NCI-H524 (cell line): ENCODE measurements at regions not wholly inside any gene's neighbourhood (a gene's known extent, or its start where the extent isn't known, plus 50 kb on each side); places are given as distances from the start of the nearest gene placed in this dataset.
"Not testable (repeated sequence)": the region's sequence is repeated elsewhere in the genome, so short reads cannot be mapped to it uniquely, and the experiment has no call there.

Experiments
- DNase-seq, 2 experiments: peaks; one replicate each; lab custom pipeline; 2025; lab: John Stamatoyannopoulos, UW

DNA sequence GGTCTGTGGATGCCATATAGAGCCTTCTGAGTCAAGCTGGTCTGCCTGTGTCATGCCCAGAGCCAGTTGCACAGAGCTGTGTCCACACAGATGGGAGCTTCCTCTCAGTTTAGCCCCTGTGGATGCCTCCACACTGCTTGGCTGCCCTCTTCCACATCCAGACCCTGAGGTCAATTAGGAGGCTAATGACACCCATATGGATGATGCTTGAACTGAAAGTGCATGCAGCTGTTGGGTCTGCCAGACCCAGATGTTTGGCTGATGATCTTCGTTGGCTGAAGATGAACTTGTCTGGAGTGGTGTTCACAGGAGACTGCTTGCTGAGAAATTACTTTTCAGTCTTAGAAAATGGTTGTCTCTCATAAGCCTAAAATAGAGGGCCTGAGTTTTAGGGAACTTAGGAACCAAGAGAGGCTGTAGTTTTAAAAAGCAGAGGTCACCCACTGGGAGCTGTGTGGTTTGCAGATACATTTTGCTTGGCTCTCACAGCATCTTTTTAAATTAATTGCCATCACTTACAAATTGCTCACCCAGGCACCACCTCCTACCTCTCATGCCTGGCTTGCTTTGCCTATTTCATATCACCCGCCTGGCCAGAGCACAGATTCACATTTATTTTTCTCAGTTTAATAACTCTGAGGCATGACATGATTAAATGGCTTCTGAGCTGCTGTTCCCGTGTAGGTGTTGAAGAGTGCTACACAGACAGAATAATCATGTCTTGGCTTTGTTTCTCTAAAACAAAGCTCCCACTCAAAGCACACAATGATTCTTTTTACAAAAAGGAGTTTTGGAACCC, 176.1 kb downstream of the MINAR1 start:
- no peak for DNase-seq

DNA sequence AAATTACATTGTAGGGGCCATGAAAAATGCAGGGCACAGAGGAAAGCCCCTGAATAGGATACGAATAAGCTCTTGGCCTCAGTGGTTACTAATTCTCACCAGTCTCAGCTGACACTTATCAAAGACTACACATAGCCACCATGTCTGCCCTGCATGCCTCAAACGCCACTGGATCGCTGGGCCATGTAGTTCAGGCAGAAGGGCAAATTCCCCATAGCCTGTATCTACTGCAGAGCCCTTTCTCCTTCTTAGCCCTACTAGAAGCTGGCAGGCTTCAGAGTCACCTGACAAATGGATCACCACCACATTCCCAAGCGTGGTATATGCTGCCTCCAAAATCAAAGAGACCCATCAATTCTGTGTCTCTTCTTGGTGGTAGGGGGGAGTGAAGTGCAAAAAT, 177.4 kb downstream of the MINAR1 start:
- no peak for DNase-seq

DNA sequence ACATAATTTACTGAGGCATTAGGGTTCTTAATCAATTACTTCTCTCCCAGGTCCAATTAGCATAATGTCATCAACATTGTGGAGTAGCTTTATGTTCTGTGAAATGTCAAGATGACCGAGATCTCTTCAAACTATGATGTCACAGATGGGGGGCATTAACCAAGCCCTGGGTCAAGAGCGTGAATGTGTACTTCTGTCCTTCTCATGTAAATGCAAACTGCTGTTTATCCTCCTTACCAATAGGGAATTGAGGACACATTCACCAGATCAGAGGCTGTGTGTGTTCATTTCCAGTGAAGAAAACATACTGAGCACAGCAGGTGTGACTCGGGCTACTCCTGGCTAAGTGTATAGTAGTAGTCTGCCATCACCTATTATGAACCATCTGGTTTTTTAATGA, 177.9 kb downstream of the MINAR1 start:
- no peak for DNase-seq

DNA sequence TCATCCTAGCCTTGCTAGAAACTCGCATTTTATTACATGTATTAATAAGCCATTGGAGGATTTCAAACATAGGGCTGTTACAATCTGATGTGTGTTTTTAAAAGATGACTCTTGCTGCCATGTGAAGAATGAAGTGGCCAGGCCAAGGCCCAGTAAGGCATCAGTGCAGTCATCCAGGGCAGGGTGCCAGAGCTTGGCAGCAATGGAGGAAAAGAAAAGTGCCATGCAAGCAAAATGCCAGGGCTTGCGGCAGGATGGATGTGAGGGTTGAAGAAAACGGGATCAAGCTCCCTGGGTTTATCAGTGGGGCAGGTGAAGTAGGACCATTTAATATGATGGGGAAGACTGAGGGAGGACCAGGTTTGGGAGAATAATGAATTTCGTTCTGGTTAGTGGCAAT, 183.6 kb downstream of the MINAR1 start:
- no peak for DNase-seq

DNA sequence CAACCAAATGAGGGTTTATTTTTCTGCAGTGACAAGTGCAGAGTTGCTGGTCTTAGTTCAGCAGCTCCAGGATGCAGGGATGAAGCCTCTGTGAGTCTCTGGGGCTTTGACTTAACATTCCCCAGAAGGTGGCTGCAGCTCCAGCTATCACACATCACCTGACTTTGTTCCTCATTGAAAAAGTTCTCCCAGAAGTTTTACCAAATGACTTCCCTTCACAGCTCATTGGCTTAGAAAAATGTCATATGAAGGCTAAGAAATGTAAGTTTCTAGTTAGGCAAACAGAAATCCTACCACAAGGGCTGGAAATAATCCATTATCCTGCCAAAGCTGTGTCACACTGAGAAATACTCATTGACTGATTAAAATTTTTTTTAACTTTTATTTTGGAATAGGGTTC, 184.9 kb downstream of the MINAR1 start:
- no peak for DNase-seq

DNA sequence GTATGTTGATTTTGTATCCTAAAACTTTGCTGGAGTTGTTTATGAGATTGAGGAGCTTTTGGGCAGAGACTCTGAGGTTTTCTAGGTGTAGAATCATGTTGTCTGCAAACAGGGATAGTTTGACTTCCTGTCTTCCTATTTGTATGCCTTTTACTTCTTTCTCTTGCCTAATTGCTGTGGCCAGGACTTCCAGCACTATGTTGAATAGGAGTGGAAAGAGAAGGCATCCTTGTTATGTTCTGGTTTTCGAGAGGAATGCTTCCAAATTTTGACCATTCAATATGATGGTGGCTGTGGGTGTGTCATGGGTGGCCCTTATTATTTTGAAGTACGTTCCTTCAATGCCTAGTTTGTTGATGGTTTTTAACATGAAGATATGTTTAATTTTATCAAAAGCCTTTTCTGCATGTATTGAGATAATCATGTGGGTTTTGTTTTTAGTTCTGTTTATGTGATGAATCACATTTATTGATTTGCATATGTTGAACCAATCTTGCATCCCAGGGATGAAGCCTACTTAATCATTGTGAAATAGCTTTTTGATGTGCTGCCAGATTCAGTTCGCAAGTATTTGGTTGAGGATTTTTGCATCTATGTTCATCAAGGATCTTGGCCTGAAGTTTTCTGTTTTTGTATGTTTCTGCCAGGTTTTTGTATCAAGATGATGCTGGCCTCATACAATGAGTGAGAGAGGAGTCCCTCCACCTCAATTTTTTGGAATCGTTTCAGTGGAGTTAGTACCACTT, 188.1 kb downstream of the MINAR1 start:
- no peak for DNase-seq

DNA sequence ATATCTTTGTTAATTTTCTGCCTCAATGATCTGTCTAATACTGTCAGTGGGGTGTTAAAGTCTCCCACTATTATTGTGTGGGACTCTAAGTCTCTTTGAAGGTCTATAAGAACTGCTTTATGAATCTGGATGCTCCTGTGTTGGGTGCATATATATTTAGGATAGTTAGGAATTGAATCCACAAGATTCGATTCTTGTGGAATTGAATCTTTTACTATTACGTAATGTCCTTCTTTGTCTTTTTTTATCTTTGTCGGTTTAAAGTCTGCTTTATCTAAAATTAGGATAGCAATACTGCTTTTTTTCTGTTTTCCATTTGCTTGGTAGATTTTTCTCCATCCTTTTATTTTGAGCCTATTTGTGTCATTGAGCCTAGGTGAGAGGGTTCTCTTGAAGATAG, 189.7 kb downstream of the MINAR1 start:
- DNase-seq, result not testable (repeated sequence)

DNA sequence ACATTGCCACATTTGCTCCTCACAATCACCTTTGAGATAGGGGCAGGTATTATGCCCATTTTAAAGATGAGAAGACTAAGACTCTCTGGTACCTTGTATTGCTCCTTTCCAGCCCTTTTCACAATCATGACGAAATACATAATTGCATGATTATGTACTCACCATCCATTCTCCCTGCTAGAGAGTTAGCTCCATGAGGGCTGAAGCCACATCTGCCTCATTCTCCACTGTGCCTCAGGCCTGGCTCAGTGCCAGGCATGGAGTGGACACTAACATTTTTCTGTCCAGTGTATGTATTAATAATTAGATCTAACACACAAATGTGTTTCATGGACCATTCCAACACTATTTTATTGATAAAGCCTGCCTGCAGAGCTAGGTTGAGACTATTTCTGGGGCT, 191.4 kb downstream of the MINAR1 start:
- no peak for DNase-seq

DNA sequence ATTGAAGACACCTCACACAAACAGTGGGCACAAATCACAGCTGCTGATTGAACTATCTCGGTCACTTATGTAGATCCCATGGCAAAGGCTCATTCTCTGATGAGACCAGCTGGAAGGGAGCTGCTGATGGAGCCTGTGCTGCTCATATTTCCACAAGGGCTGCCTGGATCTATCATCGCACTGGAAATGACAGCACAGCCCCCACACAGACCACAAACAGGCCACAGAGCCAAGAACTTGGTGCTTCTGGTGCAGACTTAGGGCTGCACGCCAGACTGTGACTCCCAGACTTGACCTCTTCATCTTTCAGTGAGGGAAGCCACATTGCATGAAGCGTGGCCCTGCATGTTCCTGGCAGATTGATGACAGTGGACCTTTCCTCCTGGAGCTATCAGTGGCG, 197.6 kb downstream of the MINAR1 start:
- no peak for DNase-seq

DNA sequence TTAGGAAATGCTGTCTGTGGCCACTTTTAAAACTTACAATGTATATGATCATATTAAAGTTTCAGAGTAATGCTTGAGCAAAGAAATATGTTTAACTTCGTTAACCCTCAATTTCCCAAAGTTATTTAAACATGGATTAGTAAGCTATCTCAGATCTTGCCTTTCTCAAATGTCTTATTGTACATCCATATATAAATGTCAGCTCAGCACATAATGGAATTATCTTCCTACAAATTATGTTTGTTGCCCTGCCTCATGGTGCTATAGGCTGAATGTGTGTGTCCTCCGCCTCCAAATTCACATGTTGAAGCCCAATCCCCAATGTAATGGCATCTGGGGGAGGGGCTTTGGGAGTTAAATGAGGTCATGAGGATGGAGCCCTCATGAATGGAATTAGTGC, 200.3 kb downstream of the MINAR1 start:
- no peak for DNase-seq

DNA sequence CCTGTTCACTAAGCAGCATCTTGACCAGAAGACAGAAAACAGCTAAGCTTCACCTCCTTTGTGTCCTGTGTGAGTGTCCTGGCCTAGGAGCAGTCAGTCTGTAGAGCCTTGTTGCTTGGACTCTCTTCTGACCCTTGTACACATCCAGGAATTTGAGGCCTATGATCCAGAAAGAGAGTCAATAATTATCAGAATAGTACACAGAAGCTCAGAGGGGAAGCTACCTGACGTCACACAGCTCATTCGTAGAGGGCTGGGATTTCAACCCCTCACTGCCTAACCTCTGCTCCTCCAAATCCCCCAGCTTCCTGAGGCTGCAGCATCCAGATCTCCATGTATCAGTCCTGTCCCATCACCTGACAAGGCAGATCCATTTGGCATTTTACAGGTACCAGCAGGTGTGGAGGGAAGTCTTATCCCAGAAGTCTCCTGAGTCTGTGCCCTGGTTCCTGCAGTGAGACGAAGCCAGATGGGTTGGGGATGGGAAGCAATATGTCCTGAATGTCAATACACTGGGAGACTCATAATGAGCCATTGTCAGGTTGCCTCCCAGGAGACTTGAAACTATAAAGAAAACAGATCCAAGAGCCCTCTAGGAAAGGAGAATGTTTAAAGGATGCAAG, 203.1 kb downstream of the MINAR1 start:
- DNase-seq, result peak in 1 of 2 experiments; percentile 10

DNA sequence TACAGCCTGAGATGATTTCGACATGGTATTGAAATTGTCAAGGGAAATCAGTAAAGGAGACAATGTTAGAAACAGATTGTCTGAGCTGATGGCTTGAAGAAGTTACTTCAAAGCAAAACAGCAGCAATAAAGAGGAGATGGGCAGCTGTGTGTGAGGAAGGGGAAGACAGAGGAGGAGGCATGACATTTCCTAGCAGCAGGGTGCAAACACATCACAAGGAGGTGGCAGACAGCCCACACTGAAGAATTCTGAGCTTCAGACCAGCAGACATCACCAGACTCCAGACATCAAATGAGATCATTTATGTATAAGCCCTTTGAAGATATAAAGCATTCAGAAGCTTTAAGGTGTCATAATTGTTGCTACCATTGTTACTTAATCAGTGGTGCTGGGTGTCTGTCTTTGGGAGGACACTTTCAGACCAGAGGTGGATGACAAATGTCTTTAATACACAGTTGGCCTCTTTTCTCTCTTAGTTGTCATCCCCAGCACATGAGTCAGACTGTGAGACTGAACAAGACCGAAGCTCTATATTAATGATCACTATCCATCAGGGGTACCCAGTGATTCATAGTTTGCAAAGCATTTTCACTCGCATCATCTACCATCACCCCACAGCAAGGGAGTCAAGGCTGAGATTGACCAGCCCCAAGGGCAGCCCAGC, 203.9 kb downstream of the MINAR1 start:
- DNase-seq, result no peak

DNA sequence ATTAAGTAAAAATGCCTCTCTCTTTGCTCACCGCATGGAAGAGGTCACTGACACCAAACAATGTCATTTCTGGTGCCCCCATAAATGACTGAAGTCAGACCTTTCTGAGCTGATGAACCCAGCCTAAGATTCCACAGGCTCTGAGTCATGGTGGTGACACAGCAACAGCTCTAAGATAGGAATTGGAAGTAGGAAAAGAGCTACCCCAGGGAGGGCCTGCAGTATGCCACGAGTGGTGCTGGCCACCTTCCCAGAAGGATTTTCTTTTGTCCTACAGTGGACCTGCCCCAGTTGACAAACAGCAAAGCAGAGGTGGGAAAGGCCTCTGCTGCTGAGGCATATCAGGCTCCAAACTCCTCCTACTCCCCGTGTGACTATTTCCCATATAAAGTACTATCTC, 208.1 kb downstream of the MINAR1 start:
- DNase-seq, result no peak

DNA sequence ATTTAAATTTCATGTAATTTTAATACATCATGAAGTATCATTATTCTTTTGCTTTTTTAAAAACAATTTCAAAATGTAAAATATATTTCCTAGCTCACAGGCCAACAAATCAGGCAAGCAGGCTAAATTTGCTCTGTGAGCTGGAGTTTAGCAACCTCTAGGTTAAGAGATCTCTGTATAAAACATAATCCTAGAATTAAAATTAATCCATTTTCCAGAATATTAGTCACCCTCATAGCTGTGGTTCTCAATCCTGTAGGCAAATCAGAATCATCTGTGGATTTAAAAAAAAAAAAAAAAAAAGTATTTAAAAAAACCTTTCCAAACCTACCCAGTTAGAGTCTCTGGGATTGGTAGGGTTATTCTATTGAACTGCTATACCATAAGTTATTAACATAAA, 209.7 kb downstream of the MINAR1 start:
- DNase-seq, result no peak

DNA sequence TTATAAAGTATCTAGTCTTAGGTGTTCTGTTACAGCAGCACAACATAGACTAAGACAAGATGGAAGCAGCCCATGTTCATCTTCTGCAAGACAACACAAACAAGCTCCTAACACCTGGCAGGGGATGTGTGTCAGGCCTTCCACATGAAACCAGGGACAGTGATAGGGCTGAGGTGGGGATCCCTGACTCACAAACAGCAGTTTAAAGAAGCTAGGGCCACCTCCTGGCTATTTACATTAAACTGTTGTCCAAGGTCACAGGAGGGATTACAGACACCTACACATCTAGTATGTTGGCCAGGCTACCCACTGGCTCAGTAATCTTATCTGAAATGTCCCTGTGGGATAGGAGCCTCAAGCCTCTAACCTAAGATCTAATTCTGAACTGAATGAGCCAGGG, 211.3 kb downstream of the MINAR1 start:
- DNase-seq, result no peak

DNA sequence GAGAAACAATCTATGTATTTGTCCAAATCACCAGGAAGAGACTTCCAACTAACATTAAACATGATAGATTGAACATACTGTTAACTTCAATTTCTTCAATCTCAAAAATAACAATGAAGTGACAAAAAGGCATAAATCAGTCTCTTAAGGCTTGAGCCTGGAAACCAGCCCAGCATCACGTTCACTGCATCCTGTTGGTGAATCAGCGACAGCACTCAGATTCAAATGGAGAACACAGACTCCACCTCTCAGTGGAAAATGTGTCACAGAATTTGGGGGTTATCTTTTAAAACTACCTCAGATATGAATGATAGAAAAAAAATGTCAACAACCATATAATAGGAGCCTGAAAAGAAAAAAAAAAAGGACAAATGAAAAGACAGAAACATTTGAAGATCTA, 212.0 kb downstream of the MINAR1 start:
- no peak for DNase-seq

DNA sequence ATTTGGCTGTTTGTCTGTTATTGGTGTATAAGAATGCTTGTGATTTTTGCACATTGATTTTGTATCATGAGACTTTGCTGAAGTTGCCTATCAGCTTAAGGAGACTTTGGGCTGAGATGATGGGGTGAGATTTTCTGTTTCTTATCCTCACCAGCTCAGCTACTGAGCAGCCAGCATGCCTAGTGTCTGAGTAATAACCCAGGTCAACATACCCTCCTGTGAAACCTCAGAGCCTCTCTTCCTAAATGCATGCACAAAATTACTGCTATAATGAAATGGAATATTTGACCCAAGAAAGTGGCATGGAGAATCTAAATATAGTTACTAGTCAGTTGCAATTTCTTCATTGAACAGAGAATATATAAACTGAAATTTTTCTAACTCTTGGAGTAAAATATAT, 220.8 kb downstream of the MINAR1 start:
- not testable (repeated sequence) for DNase-seq

DNA sequence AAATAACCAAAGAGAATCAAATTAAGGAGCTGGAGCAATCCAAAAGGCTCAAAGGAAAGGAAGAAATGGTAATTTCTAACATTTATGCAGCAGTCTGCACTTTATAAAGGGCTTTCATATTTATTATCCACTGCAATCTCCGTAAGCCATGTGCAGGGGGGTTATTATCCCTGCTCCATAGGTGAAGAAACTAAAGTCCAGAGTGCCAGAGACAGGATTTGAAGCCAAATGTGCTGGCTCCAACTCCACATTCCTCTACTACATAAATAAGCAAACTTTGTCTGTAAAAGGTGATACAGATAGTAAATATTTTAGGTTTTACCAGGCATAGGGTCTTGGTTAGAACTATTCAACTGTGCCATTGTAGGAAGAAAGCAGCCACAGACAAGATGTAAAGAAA, 221.4 kb downstream of the MINAR1 start:
- no peak for DNase-seq

DNA sequence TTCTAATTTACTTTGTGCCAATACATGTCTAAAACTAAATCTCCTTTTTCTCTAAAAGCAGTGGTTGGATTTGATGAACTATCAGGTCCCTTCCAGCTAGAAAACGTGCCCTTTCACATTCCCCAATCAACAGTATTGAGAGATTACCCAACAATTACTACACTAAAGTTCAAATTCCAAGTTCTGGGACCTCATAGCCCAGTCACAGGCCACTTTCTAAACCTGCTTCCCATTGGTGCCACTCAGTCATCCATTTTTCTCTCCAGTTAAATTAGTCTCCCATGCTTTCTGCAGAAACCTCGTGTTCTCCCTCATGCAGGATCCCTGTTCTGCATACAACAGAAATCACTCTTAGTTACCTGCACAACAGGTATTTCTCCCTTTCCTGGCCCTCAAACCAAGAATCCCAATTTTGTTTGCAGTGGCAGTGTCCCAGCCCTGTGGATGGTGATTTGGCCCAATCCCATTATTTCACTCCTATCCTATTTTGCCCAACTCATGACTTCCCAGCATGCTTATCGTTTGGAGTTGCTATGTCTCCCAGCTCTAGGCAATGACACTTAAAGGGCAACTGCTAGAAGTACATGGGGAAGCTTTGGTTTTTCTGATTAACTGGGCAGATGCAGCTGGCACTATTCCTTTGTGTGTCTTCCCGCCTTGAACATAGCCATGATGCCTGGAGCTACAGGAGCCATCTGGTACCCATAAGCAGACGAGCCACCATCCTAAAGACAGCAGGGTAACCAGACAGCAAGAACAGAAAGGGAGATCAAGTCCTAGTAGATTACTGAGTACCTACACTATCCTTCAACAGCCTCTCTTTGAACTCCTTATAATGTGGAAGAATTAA, 224.2 kb downstream of the MINAR1 start:
- DNase-seq, result peak in 1 of 2 experiments; percentile 26

DNA sequence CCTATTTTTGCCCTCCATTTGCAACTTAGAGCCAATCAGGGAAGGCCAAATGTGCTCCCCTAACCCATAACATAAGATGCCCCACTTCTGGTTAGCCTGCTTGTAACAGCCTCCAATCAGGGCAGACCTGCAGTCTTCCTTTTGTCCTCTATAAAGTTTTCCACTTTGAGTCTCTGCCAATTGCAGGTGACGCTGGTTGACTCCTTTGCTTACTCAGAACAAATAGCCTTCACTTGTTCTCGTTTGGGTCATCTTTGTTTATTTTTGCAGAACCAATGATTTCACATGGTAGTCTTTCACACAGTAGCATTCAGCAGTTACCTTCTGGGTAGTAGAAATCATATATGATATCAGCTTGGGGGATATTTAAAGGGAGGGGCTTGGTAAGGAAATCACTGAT, 225.6 kb downstream of the MINAR1 start:
- DNase-seq, result no peak

DNA sequence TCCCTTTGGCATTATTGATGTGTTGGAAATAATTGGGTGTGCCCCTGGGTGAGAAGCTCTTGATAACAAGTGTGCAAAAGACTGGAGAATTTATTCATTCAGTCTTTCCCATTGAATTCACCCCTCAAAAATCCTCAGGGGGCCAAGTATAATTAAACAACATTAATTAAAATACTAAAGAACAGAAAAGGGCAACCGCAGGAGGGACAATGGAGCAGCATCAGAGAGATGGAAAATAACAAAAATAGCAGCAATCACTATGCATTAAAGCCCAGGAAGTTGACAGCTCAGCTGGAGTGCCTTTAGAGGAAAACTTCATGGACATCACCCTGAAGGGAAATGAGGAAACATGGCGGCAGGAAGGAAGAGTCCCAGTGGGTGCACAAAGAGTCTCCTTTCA, 227.6 kb downstream of the MINAR1 start:
- no peak for DNase-seq

DNA sequence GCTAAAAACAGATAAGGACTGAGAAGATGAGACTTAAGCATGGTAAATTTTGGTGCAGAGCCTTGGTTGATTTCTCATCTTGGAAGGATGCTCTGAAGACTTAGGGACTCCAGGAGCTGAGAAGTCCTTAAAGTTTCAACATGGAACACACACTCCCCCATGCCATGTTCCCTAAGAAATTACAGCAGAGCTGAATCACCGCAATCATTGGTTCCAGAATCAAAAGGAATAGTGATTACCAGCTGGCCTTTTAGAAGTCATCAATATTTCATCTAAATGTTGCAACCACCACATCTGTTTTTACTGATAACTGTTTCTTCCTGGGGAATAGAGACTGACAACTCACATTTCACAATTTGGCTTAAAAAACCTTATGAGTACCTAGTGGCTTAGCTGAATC, 229.3 kb downstream of the MINAR1 start:
- DNase-seq, result no peak
